Smooth muscle cell (in vitro differentiated cells): ENCODE measurements at regions not wholly inside any gene's neighbourhood (a gene's known extent, or its start where the extent isn't known, plus 50 kb on each side); places are given as distances from the start of the nearest gene placed in this dataset.
A peak's percentile ranks its signal among the peaks of the same experiment; 100 is the strongest.

Experiments
- DNase-seq: peaks from one replicate; lab custom pipeline; 2025; ENCODE audit not compliant: unreplicated experiment; lab: John Stamatoyannopoulos, UW
- H2AFZ ChIP-seq: fragments of 200-600 bp; sonication (generic); 2 replicates; pipeline ENCODE4 v1.6.0; 2016; ENCODE audit warnings: antibody characterized with exemption, low read depth, mild to moderate bottlenecking
- H3F3A ChIP-seq: fragments of 200-600 bp; sonication (generic); 2 replicates; pipeline ENCODE4 v1.6.0; 2017; ENCODE audit warnings: antibody characterized with exemption, low read depth
- H3K27ac ChIP-seq: fragments of 200-600 bp; sonication (generic); 2 replicates; pipeline ENCODE4 v1.5.1; 2016; ENCODE audit warnings: low read depth, mild to moderate bottlenecking
- H3K27me3 ChIP-seq: fragments of 200-600 bp; sonication (generic); 2 replicates; pipeline ENCODE4 v1.6.1; 2016; ENCODE audit warnings: low read depth, mild to moderate bottlenecking
- H3K36me3 ChIP-seq: fragments of 200-600 bp; sonication (generic); 2 replicates; pipeline ENCODE4 v1.5.1; 2016; ENCODE audit warnings: low read depth
- H3K4me1 ChIP-seq: fragments of 200-600 bp; sonication (generic); 2 replicates; pipeline ENCODE4 v1.5.1; 2016; ENCODE audit warnings: low read depth
- H3K4me2 ChIP-seq: fragments of 200-600 bp; sonication (generic); 2 replicates; pipeline ENCODE4 v1.6.0; 2016; ENCODE audit warnings: mild to moderate bottlenecking
- H3K4me3 ChIP-seq: fragments of 200-600 bp; sonication (generic); 2 replicates; pipeline ENCODE4 v1.5.1; 2016; ENCODE audit warnings: mild to moderate bottlenecking
- H3K79me2 ChIP-seq: fragments of 200-600 bp; sonication (generic); 2 replicates; pipeline ENCODE4 v1.6.0; 2016; ENCODE audit warnings: low read depth, mild to moderate bottlenecking
- H3K9ac ChIP-seq: fragments of 200-600 bp; sonication (generic); 2 replicates; pipeline ENCODE4 v1.6.0; 2016; ENCODE audit warnings: low read depth
- H3K9me3 ChIP-seq: fragments of 200-600 bp; sonication (generic); replicated peaks from 2 replicates; pipeline ENCODE4 v1.5.1; 2016; ENCODE audit warnings: low read depth
- H4K20me1 ChIP-seq: fragments of 200-600 bp; sonication (generic); 2 replicates; pipeline ENCODE4 v1.6.0; 2016; ENCODE audit warnings: low read depth
- WGBS: methylation state at CpG from one replicate; pipeline ENCODE4 v1.1.7; 2016; ENCODE audit warnings: low lambda C conversion rate; 5-methylcytosine and 5-hydroxymethylcytosine counted together
- TF ChIP-seq, protein P1 (sequence below): fragments of 200-600 bp; sonication (generic); IDR thresholded peaks from 2 replicates; pipeline ENCODE4 v1.5.1; 2017; ENCODE audit warnings: borderline replicate concordance, mild to moderate bottlenecking, antibody characterized with exemption; ENCODE audit not compliant: insufficient read depth, poor library complexity, severe bottlenecking

DNA sequence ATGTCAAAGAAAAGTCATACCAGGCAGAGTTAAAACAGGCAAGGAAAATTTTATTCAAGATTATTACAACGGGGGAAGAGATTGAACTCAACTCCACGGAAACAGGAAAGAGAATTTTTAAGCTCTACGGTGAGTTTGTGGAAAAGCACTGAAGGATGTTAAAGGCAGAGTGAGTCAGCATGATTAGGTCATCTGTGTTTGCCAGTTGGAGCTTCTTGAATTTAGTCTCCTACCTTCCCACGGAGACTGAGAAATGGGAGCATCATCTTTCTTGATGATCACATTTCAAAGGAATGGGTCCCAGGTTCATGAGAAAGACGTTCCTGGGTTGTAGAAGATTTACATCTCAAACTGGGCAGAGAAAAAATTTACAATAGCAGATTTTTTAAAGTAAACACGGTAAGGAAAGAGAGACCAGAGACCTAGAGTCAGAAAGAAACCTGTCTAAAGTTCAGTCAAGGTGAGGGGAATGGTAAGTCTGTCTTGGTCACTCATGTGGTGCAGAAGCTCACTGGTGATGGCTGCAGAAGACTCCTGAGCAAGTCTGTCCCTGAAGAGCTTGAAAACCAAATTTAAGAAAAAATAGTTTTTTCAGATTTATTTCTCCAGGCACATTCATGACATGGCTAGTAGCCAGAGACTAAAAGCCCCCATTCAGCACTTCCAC, 516.9 kb upstream of the LRRN3 start:
- 18% methylated on average over 6 of the region's 6 CpGs for WGBS
- Histone ChIP-seq H3K27me3 (no peaks in the 10 kb centered on the region), H3K4me2 (peak overlapping the region; percentile 40), H3K4me3 (no peak overlapping the region), H3K9ac (peak overlapping the region; percentile 9), H4K20me1 (no peaks in the 10 kb centered on the region), H3K36me3 (no peaks in the 10 kb centered on the region), H3K4me1 (no peaks in the 10 kb centered on the region), H2AFZ (peak overlapping the region; percentile 61), H3K9me3 (no peaks in the 10 kb centered on the region), H3K27ac (peak overlapping the region; percentile 65), H3F3A (no peaks in the 10 kb centered on the region), H3K79me2 (no peaks in the 10 kb centered on the region)
- TF ChIP-seq, protein P1, sequence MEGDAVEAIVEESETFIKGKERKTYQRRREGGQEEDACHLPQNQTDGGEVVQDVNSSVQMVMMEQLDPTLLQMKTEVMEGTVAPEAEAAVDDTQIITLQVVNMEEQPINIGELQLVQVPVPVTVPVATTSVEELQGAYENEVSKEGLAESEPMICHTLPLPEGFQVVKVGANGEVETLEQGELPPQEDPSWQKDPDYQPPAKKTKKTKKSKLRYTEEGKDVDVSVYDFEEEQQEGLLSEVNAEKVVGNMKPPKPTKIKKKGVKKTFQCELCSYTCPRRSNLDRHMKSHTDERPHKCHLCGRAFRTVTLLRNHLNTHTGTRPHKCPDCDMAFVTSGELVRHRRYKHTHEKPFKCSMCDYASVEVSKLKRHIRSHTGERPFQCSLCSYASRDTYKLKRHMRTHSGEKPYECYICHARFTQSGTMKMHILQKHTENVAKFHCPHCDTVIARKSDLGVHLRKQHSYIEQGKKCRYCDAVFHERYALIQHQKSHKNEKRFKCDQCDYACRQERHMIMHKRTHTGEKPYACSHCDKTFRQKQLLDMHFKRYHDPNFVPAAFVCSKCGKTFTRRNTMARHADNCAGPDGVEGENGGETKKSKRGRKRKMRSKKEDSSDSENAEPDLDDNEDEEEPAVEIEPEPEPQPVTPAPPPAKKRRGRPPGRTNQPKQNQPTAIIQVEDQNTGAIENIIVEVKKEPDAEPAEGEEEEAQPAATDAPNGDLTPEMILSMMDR: no peak
- DNase-seq: no peak

DNA sequence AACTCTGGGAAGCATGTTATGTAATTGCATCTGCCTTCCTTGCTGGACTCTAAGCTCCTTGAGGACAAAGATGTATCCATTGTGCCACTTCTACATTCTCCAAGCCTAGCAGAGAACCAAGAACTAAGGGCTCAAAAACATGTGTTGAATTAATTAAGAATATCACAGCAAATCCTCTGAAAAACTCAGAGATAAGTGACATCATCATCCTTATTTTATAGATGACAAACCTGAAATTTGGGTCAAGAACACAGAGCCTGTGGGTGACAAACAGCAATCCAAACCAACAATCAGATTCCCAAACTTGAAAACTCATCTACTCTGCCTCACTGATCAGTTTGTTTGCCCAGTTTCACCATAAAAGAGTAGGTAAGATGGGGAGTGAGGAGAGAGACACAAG, 503.6 kb upstream of the LRRN3 start:
- no peak overlapping the region for H3K9ac ChIP-seq
- no peaks in the 10 kb centered on the region for H3K9me3 ChIP-seq
- H2AFZ ChIP-seq: no peak overlapping the region
- H4K20me1 ChIP-seq: no peaks in the 10 kb centered on the region
- no peak overlapping the region for H3K4me2 ChIP-seq
- no peaks in the 10 kb centered on the region for H3K79me2 ChIP-seq
- H3K27ac ChIP-seq: no peak overlapping the region
- TF ChIP-seq, protein P1: no peak
- H3K36me3 ChIP-seq: no peaks in the 10 kb centered on the region
- peaks cover 7% of the 10 kb centered on the region for H3K4me1 ChIP-seq
- H3F3A ChIP-seq: no peaks in the 10 kb centered on the region
- DNase-seq: no peak
- no peaks in the 10 kb centered on the region for H3K27me3 ChIP-seq
- no peak overlapping the region for H3K4me3 ChIP-seq

DNA sequence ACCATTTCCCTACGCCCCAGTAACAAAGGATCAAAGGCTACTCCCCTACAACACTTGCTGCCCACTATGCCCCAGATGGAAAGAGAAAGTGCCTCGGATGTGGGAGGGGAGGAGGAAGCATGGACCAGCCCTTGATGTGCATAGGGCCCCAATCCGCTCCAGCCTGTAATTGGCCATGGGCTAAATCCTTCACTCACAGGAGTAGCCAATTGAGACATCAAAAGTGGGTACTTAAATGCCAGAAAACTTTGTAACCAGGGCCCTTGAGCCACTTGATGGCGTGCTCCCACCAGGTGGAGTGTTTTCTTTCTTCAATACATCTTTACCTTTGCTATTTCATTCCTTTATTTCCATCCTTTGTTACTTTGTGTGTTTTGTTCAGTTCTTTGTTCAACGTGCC, 500.5 kb upstream of the LRRN3 start:
- Histone ChIP-seq H3K79me2 (no peaks in the 10 kb centered on the region), H3K36me3 (no peaks in the 10 kb centered on the region), H3K4me1 (peaks cover 7% of the 10 kb centered on the region), H3K9ac (peak overlapping the region; percentile 59), H4K20me1 (no peaks in the 10 kb centered on the region), H3K4me3 (no peak overlapping the region), H3K4me2 (no peak overlapping the region), H2AFZ (peak overlapping the region; percentile 90), H3K27me3 (no peaks in the 10 kb centered on the region), H3K9me3 (no peaks in the 10 kb centered on the region), H3F3A (no peaks in the 10 kb centered on the region), H3K27ac (peak overlapping the region; percentile 83)
- DNase-seq: no peak
- TF ChIP-seq, protein P1: no peak
- WGBS: 83% methylated on average over 5 of the region's 5 CpGs

DNA sequence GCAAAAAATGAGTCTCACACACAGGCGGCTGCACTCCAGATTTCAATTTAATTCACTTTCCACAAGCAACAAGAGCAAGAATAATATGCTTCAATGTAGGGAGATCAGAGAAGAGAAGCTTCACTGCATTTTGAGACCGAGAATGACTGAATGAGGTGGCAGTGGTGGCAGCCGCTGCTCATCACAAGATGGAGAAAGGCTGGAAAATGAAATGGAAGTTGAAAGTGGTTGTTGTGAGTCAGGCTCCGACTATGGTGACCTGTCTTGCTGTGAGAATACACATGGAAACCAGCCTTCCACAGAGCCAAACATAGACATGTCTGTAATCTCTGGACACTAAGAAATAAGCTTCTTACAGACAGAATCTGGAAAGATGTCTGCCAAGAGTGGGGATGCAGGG, 499.6 kb upstream of the LRRN3 start:
- Histone ChIP-seq H3K4me3 (no peak overlapping the region), H3K4me1 (peaks cover 7% of the 10 kb centered on the region), H4K20me1 (no peaks in the 10 kb centered on the region), H3K36me3 (no peaks in the 10 kb centered on the region), H3F3A (no peaks in the 10 kb centered on the region), H3K27me3 (no peaks in the 10 kb centered on the region), H2AFZ (peak overlapping the region; percentile 90), H3K27ac (peak overlapping the region; percentile 83), H3K9ac (peak overlapping the region; percentile 59), H3K9me3 (no peaks in the 10 kb centered on the region), H3K79me2 (no peaks in the 10 kb centered on the region), H3K4me2 (peak overlapping the region; percentile 65)
- DNase-seq: no peak
- WGBS: 66% methylated on average over 4 of the region's 4 CpGs
- TF ChIP-seq, protein P1: no peak
